Breast epithelium (tissue), 4 donors: ENCODE measurements at regions not wholly inside any gene's neighbourhood (a gene's known extent, or its start where the extent isn't known, plus 50 kb on each side); places are given as distances from the start of the nearest gene placed in this dataset.

Experiments
- DNase-seq, 2 donors: peaks; one replicate each; pipeline ENCODE4 v3.0.0-alpha.2; 2019; ENCODE audit warnings: low spot score in 2 of 2
- H3K27ac ChIP-seq, 2 donors: fragments of 200-600 bp; sonication (generic) in 1 of 2; one replicate each; pipeline ENCODE4 v1.5.1; 2016 to 2019; ENCODE audit warnings: mild to moderate bottlenecking in 1 of 2
- H3K27me3 ChIP-seq, 2 donors: fragments of 200-600 bp; sonication (generic) in 1 of 2; one replicate each; pipeline versions ENCODE4 v1.5.1 to v1.6.0; 2017 to 2019; ENCODE audit warnings: control low read depth in 1 of 2, mild to moderate bottlenecking in 1 of 2
- H3K36me3 ChIP-seq: fragments of 200-600 bp; one replicate; pipeline ENCODE4 v1.5.1; 2019
- H3K4me1 ChIP-seq, 2 donors: fragments of 200-600 bp; sonication (generic); one replicate each; pipeline ENCODE4 v1.5.1; 2016 to 2019; ENCODE audit warnings: control low read depth in 1 of 2
- H3K4me3 ChIP-seq, 3 donors: fragments of 200-600 bp; sonication (generic); 1 replicate in 2 of 3; 2 replicates in 1 of 3; pipeline ENCODE4 v1.5.1; 2016 to 2019; ENCODE audit warnings: mild to moderate bottlenecking in 3 of 3, moderate library complexity in 2 of 3
- H3K9me3 ChIP-seq, 2 donors: fragments of 200-600 bp; sonication (generic) in 1 of 2; one replicate each; pipeline ENCODE4 v1.5.1; 2016 to 2019; ENCODE audit warnings: control low read depth in 1 of 2
- CTCF ChIP-seq, 3 donors: fragments of 450-650 bp; IDR thresholded peaks; one replicate each; pipeline ENCODE4 v1.5.1; 2016 to 2017; ENCODE audit warnings: antibody characterized with exemption in 3 of 3, mild to moderate bottlenecking in 3 of 3, moderate library complexity in 3 of 3
- POLR2A ChIP-seq: fragments of 450-650 bp; IDR thresholded peaks from one replicate; pipeline ENCODE4 v1.6.1; 2016; ENCODE audit warnings: antibody characterized with exemption, mild to moderate bottlenecking, moderate library complexity
- POLR2AphosphoS5 ChIP-seq, 3 donors: sonication (generic); formaldehyde crosslinking; IDR thresholded peaks; one replicate each; pipeline ENCODE4 v1.6.1; 2017; ENCODE audit warnings: antibody characterized with exemption in 3 of 3
- intact Hi-C: fragments of 100-400 bp; cut with DNase I; formaldehyde crosslinking; loops from one replicate; pipeline ENCODE4 v1.15.1; 2023; ENCODE audit warnings: low total_unique reads

- Histone ChIP-seq H3K36me3 (no peaks in the 10 kb centered on the region), H3K27ac (no peak overlapping the region), H3K4me3 (no peak overlapping the region), H3K27me3 (no peaks in the 10 kb centered on the region), H3K4me1 (no peaks in the 10 kb centered on the region), H3K9me3 (no peaks in the 10 kb centered on the region)
- intact Hi-C loops = no loop called here
- DNase-seq = no peak
- TF ChIP-seq CTCF (IDR thresholded peaks at IDR 0.05) (no peak), POLR2AphosphoS5 (IDR thresholded peaks at IDR 0.05) (no peak), POLR2A (no peak)
Measured at GRCh38 chr14:28407031-28407825, 359.4 kb upstream of the FOXG1 start.

GRCh38 chr14:28407996-28408395 lies 358.6 kb upstream of the FOXG1 start:
- Histone ChIP-seq H3K9me3 (no peaks in the 10 kb centered on the region), H3K36me3 (no peaks in the 10 kb centered on the region), H3K4me3 (no peak overlapping the region), H3K4me1 (no peaks in the 10 kb centered on the region), H3K27me3 (no peaks in the 10 kb centered on the region), H3K27ac (no peak overlapping the region)
- TF ChIP-seq POLR2AphosphoS5 (IDR thresholded peaks at IDR 0.05) (no peak), CTCF (IDR thresholded peaks at IDR 0.05) (no peak), POLR2A (no peak)
- DNase-seq = no peak
- intact Hi-C loops = no loop called here

- TF ChIP-seq POLR2A = no peak
- TF ChIP-seq CTCF (IDR thresholded peaks at IDR 0.05) = no peak
- TF ChIP-seq POLR2AphosphoS5 (IDR thresholded peaks at IDR 0.05) = no peak
- Histone ChIP-seq H3K9me3 (peaks cover 4% of the 10 kb centered on the region in 2 donors), H3K4me1 (no peaks in the 10 kb centered on the region), H3K27ac (no peak overlapping the region), H3K4me3 (no peak overlapping the region), H3K36me3 (no peaks in the 10 kb centered on the region), H3K27me3 (no peaks in the 10 kb centered on the region)
- DNase-seq = no peak
- intact Hi-C loops = no loop called here
Measured at GRCh38 chr14:28412077-28412476, 354.5 kb upstream of the FOXG1 start.

GRCh38 chr14:28426960-28427359 lies 339.6 kb upstream of the FOXG1 start:
- Histone ChIP-seq H3K4me1 (no peaks in the 10 kb centered on the region), H3K36me3 (no peaks in the 10 kb centered on the region), H3K9me3 (peaks cover 0 to 15% of the 10 kb centered on the region in 2 donors), H3K4me3 (no peak overlapping the region), H3K27me3 (no peaks in the 10 kb centered on the region), H3K27ac (no peak overlapping the region)
- intact Hi-C loops = no loop called here
- no peak for TF ChIP-seq POLR2AphosphoS5 (IDR thresholded peaks at IDR 0.05)
- TF ChIP-seq CTCF (IDR thresholded peaks at IDR 0.05) = no peak
- TF ChIP-seq POLR2A = no peak
- no peak for DNase-seq

GRCh38 chr14:28436821-28437220 lies 329.8 kb upstream of the FOXG1 start:
- TF ChIP-seq POLR2AphosphoS5 (IDR thresholded peaks at IDR 0.05) = no peak
- TF ChIP-seq CTCF (IDR thresholded peaks at IDR 0.05) = no peak
- TF ChIP-seq POLR2A = no peak
- H3K27ac ChIP-seq = no peak overlapping the region
- peaks cover 0 to 5% of the 10 kb centered on the region in 2 donors for H3K9me3 ChIP-seq
- intact Hi-C loops = loop anchor here (10.0 kb wide), 1 partner anchor 1548 kb away; no protein-coding TSS in a partner anchor
- no peaks in the 10 kb centered on the region for H3K27me3 ChIP-seq
- no peaks in the 10 kb centered on the region for H3K4me1 ChIP-seq
- H3K4me3 ChIP-seq = no peak overlapping the region
- no peaks in the 10 kb centered on the region for H3K36me3 ChIP-seq
- no peak for DNase-seq
